ENCODE measurements at regions not wholly inside any gene's neighbourhood (a gene's known extent, or its start where the extent isn't known, plus 50 kb on each side); places are given as distances from the start of the nearest gene placed in this dataset.
A peak's percentile ranks its signal among the peaks of the same experiment; 100 is the strongest.

DNA sequence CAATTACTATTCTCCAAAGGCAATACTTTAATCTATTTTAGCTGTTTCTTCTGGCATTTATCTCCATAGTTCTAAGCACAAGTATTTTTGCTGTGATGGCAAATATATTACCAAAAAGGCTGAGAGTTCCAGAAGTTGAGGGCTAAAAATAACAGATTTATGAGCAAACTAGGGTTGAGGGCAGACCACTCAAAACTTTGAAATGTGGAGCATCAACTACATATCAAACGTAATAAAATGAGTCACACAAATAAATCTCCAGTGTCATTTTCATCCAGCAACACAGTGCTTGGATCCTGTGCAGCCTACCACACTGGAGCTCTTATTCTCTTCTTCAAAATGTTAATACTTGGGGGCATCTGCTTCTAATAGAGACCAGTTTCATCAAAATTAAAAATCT is 163.9 kb downstream of the HS3ST1 start:
- peak; percentile 76 for DNase-seq

DNA sequence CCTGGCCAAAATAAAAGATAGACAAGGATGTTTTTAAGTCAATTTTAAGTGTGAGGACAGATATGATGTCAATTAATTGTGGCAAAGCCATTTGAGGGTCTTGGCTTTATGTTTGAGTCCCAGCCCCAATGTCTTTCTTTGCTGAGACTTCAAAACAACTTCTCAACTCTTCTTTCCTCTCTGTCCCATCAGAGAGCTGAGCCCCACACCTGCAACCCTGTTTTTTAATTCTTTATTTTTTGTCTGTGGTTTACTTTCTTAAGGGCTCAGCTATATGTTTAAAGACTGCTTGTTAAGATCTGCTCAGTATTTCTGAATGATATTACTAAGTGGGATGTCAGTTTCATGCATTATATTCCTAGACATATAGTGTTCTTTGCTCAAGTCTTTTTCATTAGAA is 164.3 kb downstream of the HS3ST1 start:
- no peak for DNase-seq

DNA sequence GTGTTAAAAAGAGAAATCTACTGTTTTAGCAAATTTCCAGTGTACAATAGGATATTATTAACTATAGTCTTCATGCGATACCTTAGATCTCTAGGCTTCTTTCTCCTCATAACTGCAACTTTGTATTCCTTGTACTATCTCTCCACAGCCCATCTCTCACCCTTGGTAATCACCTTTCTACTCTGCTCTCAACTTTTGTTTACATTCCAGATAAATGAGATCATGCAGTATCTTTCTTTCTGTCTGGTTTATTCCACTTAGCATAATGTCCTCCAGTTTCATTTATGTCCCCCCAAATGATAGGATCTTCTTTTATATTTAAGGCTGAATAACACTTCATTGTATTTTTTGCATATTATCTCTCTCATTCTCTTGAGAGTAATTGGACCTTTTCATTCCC is 165.5 kb downstream of the HS3ST1 start:
- peak; percentile 7 for DNase-seq

DNA sequence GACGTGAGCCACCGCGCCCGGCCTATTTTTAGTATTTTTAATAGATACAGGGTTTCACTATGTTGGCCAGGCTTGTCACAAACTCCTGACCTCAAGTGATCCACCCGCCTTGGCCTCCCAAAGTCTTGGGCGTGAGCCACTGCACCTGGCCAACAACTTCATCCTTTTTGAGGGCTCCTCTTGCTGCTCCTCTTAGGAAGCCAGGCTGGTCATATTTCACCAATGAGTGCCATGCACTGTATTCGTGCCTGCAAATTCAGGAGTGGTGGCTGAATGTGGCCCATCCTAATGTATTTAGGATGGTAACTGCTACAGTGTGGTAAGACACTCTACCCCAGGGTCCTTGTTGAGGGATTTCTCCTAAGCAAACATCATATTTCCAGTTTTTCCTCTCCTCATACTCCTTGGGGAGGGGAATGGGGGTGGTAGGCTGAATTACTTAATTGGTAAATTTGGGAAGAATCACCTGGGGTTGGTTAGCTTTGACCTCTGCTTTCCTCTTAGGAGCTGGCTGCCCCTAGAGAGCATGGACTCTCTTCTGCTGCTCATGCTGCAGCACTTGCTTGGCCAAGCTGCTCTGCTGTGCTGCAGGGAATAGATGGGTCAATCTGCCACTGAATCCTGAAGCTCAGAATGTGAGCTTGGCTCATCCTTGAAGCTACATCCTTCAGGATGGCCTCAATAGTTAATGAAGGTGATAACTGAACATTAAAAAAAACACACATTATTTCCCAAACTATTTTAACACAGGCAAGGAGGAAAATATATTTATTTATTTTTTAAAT is 167.4 kb downstream of the HS3ST1 start:
- DNase-seq: no peak

DNA sequence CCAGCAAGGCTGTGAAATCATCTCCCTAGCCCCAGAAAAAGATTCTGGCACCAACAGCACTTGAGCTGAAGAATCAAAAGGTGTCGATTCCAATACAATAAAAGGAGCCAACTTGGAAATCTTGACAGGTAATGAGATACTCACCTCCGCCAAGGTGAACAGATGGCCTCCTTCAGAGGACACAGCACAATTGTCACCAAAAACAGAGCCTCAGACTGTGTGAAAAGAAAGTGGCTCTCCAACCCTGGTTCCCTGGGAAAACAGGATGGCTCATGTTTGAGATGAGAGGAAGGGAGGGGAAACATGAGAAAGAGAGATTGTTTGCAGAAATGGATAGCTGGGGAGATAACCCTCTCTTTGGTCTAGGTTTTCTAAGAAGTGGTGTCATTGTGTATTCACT is 168.9 kb downstream of the HS3ST1 start:
- no peak for DNase-seq

DNA sequence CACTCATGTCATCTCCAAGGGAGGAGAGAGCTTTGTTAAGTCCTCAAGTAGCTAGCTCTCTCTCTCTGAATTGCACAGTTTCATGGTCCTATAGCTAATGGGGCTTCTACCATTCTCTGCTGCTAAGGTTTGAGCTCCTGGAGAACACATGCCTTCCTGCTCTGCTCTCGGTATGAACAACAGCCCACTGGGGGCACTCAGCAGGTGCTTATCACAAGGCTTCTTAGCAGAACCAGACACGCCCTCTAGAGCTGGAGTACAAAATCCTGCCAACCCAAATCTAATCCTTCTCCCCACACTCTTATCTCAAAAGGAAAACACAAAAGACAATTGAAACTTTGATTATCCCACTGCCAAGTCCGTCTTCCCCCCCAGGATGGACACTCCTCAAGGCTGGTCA is 176.5 kb downstream of the HS3ST1 start:
- DNase-seq: no peak

DNA sequence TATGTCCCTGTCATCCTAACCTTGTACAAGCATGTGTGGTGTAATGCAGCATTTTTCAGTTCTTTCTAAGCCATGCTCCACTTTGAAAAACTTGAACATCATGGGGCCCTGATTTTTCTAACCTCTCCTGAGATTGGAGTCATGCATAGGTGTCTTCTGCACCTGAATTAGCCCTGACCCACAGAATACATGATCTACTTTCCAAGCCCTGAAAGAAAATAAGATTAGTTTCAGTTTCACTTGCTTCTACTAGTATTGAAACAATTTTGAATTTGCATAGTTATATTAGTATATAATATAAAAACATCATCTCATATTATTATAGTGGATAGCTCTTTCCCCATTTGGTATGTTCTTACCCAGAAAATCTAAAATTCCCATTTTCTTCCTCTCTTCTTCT is 178.2 kb downstream of the HS3ST1 start:
- no peak for DNase-seq

DNA sequence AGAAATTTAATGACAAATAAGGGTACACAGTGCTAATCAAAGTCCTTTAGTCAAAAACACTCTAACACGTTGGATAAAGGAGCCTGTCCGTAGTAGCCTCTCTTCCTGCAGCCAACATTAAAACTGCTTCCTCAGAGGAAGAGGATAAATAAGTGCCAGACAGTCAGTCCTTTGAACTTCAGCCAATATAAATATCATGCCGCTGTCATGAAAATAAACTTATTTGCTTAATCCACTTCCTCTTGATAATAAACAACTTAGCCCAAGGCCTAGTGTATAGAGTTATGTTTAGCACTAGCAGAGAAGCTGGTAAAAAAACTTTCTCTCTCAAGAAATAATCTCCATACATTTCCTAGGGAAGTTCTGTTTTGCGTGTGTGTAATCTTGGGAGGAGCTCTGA is 196.7 kb downstream of the HS3ST1 start:
- DNase-seq: no peak

DNA sequence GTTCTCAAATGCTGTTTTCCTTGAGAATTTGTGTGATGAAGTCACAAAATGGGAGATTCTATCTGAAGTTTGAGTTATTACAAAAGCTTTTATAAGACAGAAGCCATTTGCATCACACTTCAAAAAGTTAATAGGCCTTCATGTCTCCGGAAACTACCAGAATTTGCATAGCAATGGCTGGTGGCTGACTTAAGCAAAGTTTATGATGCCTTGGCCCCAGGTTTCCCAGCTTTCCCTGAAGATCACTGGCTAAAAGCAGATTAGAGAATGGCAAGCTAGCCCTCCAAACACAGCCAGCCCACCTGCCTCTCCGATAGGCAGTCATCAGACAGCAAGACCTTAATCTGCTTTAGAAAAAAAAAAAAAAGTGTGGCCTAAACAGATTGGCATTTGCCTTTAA is 197.8 kb downstream of the HS3ST1 start:
- no peak for DNase-seq

DNA sequence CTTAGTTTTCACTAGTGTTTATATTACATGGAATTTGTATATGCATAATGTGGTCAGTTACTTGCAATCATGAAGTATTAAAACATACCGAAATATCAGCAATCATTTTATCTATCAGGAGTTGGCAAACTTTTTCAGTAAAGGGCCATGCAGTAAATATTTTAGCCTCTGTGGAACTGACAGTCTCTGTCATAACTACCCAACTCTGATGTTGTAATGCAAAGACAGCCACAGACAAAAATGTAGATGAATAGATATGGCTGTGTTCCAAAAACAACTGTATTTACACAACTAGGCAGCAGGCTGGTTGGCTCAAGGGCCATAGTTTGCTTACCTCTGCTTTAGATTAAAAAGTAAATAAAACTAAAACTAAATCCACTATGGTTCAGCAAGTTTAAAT is 200.2 kb downstream of the HS3ST1 start:
- peak; percentile 13 for DNase-seq

DNA sequence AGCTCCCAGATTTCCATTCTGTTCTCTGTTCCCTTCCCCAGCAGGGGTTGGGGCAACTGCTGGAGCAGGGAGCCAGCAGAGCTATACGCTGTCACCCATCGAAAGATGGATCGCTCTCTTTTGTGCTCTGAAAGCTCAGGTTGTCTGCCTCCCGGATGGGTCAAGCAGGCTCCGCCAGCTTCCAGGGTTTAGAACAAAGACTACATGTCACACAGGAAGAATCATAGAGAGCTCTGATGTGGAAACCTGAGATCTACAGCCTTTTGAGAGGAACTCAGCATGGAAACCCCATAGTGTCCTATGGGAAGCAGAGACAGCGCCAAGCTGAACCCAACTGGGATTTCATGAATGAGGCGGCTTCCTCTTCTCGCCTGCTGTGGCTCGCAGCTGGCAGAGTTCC is 205.4 kb downstream of the HS3ST1 start:
- DNase-seq: peak; percentile 7

DNA sequence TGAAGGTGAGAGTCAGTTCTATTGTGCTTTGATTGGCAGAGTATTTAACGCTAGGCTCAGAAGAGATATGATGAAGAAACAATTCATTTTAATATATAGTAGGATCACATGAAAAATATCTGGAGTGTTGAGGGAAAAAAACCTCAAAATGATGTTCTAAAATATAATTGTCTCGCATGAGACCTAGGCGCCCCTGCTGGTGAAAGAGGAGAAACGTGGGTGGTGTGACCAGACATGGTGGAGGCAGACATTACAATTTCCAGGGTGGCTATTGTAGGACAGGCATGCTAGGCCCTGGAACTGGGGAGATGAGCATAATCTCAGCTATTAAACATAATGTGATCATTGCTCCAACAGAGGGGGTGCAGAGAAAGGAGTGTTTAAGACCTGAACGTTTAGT is 210.0 kb downstream of the HS3ST1 start:
- DNase-seq: no peak

DNA sequence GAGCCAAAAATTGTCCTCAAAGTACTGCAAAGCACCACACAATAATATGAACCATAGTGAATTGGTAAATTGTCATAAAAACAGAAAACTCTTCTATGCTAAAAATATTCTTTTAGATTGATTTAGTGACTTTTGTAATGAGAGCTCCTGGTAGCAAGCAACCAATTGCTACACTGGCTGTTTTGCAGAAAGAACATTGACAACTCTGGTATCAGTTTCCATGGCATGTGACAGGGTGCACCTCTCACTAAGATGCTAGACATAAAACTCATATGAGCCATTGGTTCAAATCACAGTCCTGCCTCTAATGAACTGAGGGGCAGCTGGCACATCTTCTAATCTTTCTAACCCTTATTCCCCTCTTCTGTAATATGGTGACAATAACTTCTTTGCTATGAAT is 212.2 kb downstream of the HS3ST1 start:
- DNase-seq: no peak

DNA sequence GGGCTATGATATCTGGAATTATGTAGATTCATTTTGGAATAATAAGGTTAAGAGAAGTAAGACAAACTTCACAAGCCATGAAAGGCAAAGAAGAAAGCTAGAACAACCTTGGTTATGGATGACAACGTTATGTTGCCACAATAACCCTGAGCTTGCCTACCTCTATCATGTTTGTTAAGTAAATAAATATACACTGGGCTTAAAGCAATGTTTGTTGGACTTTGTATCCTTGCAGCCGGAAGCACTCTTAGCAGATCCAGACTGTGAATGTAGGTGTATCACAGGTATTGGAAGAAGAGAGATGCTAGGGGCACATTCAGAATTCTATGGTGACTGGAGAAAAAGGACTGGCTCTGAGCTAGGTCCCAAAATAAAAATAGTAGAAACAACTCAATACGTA is 214.4 kb downstream of the HS3ST1 start:
- no peak for DNase-seq

DNA sequence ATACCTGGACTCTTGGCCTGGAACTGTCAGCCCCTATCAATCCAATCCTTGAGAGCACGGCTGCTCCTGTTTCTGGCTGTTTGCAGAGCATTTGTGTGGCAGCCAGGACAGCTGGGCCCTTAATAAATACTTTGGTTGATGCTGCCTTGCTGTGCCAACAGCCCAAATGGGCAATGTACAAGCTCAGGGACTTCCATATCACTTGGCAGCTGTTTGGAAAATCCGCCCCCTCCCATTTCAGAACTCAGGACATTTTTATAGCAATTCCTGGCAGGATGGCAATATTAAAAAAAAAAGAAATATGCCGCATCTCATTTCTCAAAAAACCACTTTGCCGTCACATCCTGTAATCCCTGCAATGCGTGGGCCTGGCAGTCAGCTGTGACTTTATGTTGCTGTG is 218.9 kb downstream of the HS3ST1 start:
- DNase-seq: peak; percentile 3

DNA sequence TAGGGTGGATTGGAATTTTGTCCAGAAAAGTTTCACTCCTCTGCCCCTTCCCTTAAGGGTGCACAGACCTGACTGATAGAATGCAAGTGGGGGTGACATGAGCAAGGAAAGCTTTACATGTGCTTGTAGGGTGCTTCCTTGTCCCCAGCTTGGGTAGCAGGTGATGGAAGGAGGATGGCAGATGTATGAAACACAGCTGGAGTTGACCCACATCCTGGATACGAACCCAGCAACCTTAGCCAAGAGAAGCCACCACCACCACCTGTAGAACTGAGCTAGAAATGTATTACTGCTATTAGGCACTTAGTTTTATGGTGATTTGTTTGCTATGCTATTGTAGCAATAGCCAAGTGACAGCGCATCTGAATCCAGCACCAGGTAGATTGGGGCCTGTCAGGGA is 227.4 kb downstream of the HS3ST1 start:
- DNase-seq: no peak

DNA sequence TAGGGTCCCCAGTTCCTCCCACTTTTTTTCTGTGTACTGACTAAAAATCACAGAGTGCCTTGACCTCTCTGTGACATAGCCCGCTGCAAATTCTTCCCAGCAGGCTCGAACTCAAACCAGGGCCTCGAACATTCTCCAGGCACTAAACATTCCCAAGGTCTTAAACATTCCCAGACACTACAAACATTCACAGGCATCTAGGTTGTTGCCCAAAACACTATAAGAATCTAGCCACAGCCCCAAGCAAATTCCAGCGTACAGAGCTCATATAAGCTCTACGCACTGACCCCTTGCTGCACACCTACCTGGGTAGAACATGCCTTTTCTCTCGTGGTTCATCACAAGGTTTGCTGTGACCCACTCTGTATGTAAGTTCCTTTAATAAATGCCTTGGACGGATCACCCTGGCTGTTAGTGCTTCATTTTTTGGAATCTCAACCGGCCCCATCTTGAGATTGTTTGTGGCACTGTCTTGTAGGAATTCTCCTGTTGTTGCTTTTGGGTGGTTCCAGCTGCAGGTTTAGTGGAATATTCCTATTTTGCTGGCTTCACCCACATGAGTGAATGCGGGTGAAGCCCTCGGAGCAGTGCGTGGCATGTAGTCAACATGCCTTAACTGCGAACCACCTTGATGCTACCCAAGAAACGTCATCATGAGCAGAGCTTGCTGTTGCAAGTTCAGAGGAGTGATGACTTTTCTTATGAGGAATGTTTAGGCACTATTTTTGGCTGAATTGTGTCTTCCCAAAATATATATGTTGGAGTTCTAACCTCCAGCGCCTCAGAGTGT is 230.0 kb downstream of the HS3ST1 start:
- DNase-seq: no peak

DNA sequence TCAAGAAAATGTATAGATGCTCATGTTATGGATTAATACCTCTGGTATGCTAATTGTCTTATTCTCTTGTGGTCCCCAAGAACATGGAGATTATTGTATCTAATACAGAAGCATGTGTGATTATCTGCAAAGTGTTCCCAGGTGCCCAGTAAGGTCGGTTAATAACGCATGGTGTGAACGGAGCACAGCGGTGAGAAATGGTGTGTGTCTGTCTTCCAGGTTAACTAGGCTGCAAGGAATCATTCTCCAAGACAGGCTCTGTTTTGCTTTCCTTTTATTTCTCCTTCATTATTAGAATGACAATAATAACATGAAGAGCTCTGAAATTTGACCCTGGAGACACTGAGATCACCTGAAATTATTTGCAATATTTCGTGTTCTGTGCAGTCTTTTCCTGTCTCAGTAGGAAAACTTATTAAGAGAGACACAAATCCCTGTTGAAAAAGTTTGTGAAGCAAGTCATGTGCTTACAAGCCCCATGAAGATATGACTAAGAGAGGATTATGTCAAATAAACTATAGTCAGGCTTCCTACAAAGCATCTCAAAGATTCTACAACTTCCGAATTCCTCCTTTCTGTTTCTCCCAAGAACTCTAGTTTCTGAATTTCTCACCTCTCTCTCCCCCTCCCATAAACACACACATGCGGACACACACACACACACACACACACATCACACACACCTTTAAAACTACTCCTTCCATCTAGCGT is 230.9 kb downstream of the HS3ST1 start:
- DNase-seq: no peak

DNA sequence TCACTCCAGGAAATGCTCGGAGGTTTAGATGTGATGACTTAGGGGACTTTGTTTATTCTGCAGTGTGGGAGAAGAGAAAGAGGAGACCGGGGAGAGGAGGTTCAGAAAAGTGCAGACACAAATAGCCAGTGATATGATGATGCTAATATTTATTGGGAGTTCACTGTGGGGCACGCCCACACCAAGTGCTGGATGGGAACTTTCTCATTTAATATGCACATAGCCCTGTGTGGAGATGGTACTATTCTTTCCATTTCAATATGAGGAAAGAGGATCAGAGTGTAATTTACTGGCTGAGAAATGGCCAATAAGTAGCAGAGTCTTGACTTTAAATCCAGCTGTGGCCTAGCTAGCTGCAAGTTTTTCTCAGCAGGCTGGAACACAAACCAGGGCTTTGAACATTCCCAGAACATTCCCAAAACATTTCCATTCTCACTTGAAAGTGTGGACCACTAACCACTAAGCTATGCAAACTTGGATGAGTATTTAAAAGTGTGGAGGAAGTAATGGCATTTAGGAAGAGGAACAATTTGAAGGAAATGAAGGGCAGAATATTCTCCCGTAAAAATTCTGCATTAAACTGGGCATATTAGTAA is 231.7 kb downstream of the HS3ST1 start:
- DNase-seq: peak; percentile 29

DNA sequence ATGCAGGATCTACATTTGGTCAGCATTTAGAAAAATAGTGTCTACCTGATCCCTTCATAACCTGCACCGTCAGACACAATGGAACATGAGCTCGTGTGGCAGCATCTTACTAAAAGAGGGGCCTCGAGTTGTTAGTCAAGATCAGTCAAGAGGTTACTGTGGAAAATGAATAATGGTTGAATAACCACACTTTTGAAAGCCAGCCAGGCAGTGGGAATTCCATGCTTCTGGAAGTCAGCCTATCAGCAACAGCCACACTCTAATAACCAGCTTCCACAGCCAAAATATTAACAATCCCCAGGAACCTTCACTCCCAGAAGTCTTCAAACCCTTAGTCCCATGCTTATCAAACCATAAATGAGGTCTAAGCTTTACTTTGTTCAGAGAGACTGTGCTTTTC is 234.3 kb downstream of the HS3ST1 start:
- peak; percentile 52 for DNase-seq

DNA sequence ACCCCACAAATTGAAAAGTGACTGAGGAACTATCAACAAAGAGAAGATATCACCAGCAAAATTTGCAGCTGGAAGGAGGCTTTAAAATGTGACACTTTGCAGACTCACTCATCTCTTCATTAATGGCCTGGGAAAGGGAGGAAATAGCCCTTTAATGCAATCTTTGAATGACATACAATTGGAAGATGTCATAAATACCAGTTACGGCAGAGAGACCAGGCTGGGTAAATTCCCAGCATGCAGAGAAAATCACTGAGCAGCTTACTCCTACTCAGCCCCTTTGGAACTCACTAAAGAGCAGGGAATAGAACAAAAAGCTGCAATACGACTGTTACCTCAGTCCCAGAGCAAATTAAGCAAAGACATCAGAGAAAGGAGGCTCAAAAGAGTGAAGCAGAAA is 238.9 kb downstream of the HS3ST1 start:
- no peak for DNase-seq

DNA sequence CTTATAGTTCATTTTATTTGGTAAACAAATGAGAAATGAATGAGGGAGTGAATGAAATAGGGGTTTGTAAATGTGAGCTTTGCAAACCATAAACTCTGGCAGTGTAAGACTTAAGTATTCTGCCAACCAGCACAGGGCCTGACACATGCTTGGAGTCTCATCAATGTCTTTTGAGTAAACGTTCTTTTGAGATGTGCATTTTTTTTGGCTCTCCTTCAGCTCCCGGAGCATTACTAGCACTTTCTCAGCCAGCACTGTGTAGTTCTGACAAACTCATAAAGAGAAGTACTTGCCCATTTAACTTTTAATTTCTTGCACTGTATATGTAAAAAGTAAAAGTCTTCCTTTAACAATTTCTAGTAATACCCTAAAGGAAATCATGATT is 245.3 kb downstream of the HS3ST1 start:
- DNase-seq: peak; percentile 38

DNA sequence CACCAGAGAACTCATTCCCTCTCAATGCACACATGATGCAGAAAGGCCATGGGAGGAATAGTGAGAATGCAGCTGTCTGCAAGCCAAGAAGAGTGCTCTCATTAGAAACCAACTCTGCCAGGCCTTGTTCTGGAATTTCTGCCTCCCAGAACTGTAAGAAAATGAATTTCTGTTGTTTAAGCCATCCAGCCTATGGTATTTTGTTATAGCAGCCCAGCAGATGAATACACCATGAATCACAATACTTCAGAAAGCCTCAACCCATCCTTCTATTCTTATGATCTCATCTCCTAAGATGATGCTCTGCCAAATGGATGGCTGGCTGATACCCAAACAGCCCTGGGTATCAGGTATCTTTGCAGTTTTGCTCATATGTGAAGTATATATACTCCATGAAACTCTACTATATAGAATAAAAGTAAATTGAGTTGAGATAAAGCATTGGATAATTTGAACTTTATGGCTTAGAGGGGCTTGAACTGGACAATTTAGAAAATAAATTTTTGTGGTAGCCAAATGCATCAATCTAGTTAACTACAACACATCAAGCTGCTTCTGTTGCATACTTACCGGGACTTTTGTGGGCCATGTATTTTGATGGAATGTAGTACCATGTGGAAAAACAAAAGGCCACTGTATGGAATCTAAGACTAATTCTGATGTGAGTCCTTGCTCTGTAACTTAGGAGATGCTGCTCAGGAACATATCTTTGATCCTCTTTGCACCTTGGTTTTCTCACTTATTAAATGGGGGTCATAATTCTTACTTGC is 245.9 kb downstream of the HS3ST1 start:
- peak; percentile 94 for DNase-seq
